ENCODE measurements at regions not wholly inside any gene's neighbourhood (a gene's known extent, or its start where the extent isn't known, plus 50 kb on each side); places are given as distances from the start of the nearest gene placed in this dataset.

- no peak for DNase-seq (ENCODE audit: extremely low read depth, low read depth)
- no peak for TF ChIP-seq CTCF (IDR thresholded peaks at IDR 0.05; ENCODE audit: low read depth, low read length)
Measured at GRCh38 chr11:43580735-43581369, 99.7 kb upstream of the HSD17B12 start.

- TF ChIP-seq CTCF (IDR thresholded peaks at IDR 0.05; ENCODE audit: low read depth, low read length): no peak
- DNase-seq (ENCODE audit: extremely low read depth, low read depth): no peak
Measured at GRCh38 chr11:43581370-43582023, 99.0 kb upstream of the HSD17B12 start.

GRCh38 chr11:43582024-43582862 lies 98.3 kb upstream of the HSD17B12 start:
- TF ChIP-seq CTCF (IDR thresholded peaks at IDR 0.05; ENCODE audit: low read depth, low read length): no peak
- DNase-seq (ENCODE audit: extremely low read depth, low read depth): no peak

- DNase-seq (ENCODE audit: extremely low read depth, low read depth): no peak
- TF ChIP-seq CTCF (IDR thresholded peaks at IDR 0.05; ENCODE audit: low read depth, low read length): no peak
Measured at GRCh38 chr11:43582863-43583462, 97.6 kb upstream of the HSD17B12 start.

GRCh38 chr11:43583548-43583947 lies 97.0 kb upstream of the HSD17B12 start:
- no peak for TF ChIP-seq CTCF (IDR thresholded peaks at IDR 0.05; ENCODE audit: low read depth, low read length)
- DNase-seq (ENCODE audit: extremely low read depth, low read depth): no peak

GRCh38 chr11:43585877-43586608 lies 94.5 kb upstream of the HSD17B12 start:
- no peak for TF ChIP-seq CTCF (IDR thresholded peaks at IDR 0.05; ENCODE audit: low read depth, low read length)
- no peak for DNase-seq (ENCODE audit: extremely low read depth, low read depth)
